ENCODE measurements at regions not wholly inside any gene's neighbourhood (a gene's known extent, or its start where the extent isn't known, plus 50 kb on each side); places are given as distances from the start of the nearest gene placed in this dataset.

DNA sequence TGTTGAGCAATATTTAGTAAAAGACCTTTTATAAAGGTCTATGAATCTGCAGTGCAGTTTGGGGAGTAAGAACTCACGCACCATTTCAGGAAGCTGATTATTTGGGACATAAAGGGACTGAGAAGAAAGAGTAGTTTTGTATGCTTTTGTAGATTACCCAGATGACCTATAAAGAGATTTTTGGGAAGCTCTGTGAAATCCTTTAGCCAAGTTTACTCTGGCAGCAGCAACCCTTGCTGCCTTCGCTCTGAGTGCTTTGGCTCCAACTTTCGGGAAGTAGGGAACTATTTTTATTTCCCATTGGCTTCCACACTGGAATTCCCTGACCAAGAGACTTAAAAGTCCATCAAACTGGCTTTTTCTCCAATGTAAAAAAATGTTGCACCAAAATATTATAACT, 1110.1 kb upstream of the PHF14 start:
- TF ChIP-seq CTCF (IDR thresholded peaks at IDR 0.05 in 2 of 3, conservative IDR thresholded peaks at IDR 0.05 in 1 of 3; ENCODE audit: borderline replicate concordance in 1 of 3, insufficient read depth in 1 of 3, low read depth in 2 of 3, low read length in 2 of 3) (no peak), RAD21 (IDR thresholded peaks at IDR 0.05; ENCODE audit: low read depth) (no peak), MAX (IDR thresholded peaks at IDR 0.05) (no peak), POLR2A (IDR thresholded peaks at IDR 0.05; ENCODE audit: borderline replicate concordance, extremely low read depth, insufficient read depth, insufficient read length) (no peak), CEBPB (IDR thresholded peaks at IDR 0.05; ENCODE audit: low read depth) (no peak), POLR2AphosphoS5 (IDR thresholded peaks at IDR 0.05; ENCODE audit: low read depth, low read length) (no peak), JUND (IDR thresholded peaks at IDR 0.05) (no peak), EZH2phosphoT487 (IDR thresholded peaks at IDR 0.05; ENCODE audit: borderline replicate concordance) (no peak), YY1 (IDR thresholded peaks at IDR 0.05; ENCODE audit: extremely low read depth, insufficient replicate concordance, low read depth, low read length) (no peak)
- TF ChIP-seq, protein P1, sequence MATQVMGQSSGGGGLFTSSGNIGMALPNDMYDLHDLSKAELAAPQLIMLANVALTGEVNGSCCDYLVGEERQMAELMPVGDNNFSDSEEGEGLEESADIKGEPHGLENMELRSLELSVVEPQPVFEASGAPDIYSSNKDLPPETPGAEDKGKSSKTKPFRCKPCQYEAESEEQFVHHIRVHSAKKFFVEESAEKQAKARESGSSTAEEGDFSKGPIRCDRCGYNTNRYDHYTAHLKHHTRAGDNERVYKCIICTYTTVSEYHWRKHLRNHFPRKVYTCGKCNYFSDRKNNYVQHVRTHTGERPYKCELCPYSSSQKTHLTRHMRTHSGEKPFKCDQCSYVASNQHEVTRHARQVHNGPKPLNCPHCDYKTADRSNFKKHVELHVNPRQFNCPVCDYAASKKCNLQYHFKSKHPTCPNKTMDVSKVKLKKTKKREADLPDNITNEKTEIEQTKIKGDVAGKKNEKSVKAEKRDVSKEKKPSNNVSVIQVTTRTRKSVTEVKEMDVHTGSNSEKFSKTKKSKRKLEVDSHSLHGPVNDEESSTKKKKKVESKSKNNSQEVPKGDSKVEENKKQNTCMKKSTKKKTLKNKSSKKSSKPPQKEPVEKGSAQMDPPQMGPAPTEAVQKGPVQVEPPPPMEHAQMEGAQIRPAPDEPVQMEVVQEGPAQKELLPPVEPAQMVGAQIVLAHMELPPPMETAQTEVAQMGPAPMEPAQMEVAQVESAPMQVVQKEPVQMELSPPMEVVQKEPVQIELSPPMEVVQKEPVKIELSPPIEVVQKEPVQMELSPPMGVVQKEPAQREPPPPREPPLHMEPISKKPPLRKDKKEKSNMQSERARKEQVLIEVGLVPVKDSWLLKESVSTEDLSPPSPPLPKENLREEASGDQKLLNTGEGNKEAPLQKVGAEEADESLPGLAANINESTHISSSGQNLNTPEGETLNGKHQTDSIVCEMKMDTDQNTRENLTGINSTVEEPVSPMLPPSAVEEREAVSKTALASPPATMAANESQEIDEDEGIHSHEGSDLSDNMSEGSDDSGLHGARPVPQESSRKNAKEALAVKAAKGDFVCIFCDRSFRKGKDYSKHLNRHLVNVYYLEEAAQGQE (IDR thresholded peaks at IDR 0.05; ENCODE audit: low read depth): no peak
